A549 (cell line): ENCODE measurements at regions not wholly inside any gene's neighbourhood (a gene's known extent, or its start where the extent isn't known, plus 50 kb on each side); places are given as distances from the start of the nearest gene placed in this dataset.

Experiments
- BHLHE40 ChIP-seq: IDR thresholded peaks from 2 replicates; pipeline ENCODE4 v1.6.1; 2012; ENCODE audit warnings: low read depth, low read length, inconsistent platforms
- EP300 ChIP-seq, 2 experiments: fragments of >200 bp; sonication (Bioruptor Twin); formaldehyde crosslinking; IDR thresholded peaks; 2 replicates in 1 of 2; 3 replicates in 1 of 2; pipeline ENCODE4 v1.6.1; 2016 to 2017
- JUN ChIP-seq, 2 experiments: fragments of >200 bp; sonication (Bioruptor Twin); formaldehyde crosslinking; IDR thresholded peaks; 2 replicates in 1 of 2; 3 replicates in 1 of 2; pipeline ENCODE4 v1.6.1; 2016 to 2017
- MYC ChIP-seq: IDR thresholded peaks from 2 replicates; pipeline ENCODE4 v1.6.1; 2012; ENCODE audit warnings: mild to moderate bottlenecking, inconsistent platforms, low read length, improper control_type of control experiment, borderline replicate concordance
- POLR2A ChIP-seq: IDR thresholded peaks from 2 replicates; pipeline ENCODE4 v1.6.1; 2012; ENCODE audit warnings: mild to moderate bottlenecking, low read length
- RAD21 ChIP-seq, 2 experiments: fragments of >200 bp in 1 of 2; sonication (Bioruptor Twin) in 1 of 2; formaldehyde crosslinking in 1 of 2; IDR thresholded peaks in 1 of 2; conservative IDR thresholded peaks in 1 of 2; 2 replicates in 1 of 2; 3 replicates in 1 of 2; pipeline ENCODE4 v1.6.1; 2012 to 2018; ENCODE audit warnings: inconsistent platforms in 1 of 2
- RFX5 ChIP-seq: fragments of 450-650 bp; IDR thresholded peaks from 2 replicates; pipeline ENCODE4 v1.7.1; 2014; ENCODE audit warnings: antibody characterized with exemption, mild to moderate bottlenecking, moderate library complexity
- TF ChIP-seq, protein P1 (sequence below): fragments of 150-350 bp; IDR thresholded peaks from 2 replicates; pipeline ENCODE4 v1.6.1; 2014; ENCODE audit warnings: low read depth, mild to moderate bottlenecking, low read length
- TF ChIP-seq, protein P2 (sequence below): fragments of >200 bp; sonication (Bioruptor Twin); formaldehyde crosslinking; IDR thresholded peaks from 3 replicates; pipeline ENCODE4 v1.5.1; 2016
- TF ChIP-seq, protein P3 (sequence below): fragments of 200-600 bp; sonication (generic); IDR thresholded peaks from 2 replicates; pipeline ENCODE4 v1.6.1; 2016; ENCODE audit warnings: antibody characterized with exemption, mild to moderate bottlenecking, moderate library complexity

DNA sequence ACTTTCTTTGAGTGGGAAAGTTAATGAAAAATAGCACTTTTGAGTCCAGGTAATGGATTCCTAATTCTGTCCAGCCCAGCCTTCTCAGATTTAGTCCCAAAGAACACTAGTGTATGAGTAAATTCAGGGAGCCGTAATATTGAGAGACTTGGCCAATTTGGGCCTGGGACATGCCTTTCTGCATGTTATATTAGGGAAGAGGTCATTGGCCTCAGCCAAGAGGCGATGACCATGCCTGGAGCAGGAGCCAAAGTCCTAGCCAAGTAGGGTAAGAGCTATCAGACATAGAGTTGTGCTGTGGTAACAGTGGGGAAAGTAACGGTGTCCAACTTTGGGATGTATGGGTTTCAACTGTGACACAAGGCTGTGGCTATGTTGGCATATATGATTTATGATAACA, 336.5 kb upstream of the ZNF804A start:
- TF ChIP-seq, protein P1, sequence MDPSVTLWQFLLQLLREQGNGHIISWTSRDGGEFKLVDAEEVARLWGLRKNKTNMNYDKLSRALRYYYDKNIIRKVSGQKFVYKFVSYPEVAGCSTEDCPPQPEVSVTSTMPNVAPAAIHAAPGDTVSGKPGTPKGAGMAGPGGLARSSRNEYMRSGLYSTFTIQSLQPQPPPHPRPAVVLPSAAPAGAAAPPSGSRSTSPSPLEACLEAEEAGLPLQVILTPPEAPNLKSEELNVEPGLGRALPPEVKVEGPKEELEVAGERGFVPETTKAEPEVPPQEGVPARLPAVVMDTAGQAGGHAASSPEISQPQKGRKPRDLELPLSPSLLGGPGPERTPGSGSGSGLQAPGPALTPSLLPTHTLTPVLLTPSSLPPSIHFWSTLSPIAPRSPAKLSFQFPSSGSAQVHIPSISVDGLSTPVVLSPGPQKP, result no peak
- TF ChIP-seq JUN (IDR thresholded peaks at IDR 0.05), result no peak
- no peak for TF ChIP-seq RAD21 (conservative IDR thresholded peaks at IDR 0.05 in 1 of 2, IDR thresholded peaks at IDR 0.05 in 1 of 2)
- TF ChIP-seq POLR2A, result no peak
- TF ChIP-seq, protein P2, sequence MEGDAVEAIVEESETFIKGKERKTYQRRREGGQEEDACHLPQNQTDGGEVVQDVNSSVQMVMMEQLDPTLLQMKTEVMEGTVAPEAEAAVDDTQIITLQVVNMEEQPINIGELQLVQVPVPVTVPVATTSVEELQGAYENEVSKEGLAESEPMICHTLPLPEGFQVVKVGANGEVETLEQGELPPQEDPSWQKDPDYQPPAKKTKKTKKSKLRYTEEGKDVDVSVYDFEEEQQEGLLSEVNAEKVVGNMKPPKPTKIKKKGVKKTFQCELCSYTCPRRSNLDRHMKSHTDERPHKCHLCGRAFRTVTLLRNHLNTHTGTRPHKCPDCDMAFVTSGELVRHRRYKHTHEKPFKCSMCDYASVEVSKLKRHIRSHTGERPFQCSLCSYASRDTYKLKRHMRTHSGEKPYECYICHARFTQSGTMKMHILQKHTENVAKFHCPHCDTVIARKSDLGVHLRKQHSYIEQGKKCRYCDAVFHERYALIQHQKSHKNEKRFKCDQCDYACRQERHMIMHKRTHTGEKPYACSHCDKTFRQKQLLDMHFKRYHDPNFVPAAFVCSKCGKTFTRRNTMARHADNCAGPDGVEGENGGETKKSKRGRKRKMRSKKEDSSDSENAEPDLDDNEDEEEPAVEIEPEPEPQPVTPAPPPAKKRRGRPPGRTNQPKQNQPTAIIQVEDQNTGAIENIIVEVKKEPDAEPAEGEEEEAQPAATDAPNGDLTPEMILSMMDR, result no peak
- no peak for TF ChIP-seq EP300 (IDR thresholded peaks at IDR 0.05)
- TF ChIP-seq, protein P3, sequence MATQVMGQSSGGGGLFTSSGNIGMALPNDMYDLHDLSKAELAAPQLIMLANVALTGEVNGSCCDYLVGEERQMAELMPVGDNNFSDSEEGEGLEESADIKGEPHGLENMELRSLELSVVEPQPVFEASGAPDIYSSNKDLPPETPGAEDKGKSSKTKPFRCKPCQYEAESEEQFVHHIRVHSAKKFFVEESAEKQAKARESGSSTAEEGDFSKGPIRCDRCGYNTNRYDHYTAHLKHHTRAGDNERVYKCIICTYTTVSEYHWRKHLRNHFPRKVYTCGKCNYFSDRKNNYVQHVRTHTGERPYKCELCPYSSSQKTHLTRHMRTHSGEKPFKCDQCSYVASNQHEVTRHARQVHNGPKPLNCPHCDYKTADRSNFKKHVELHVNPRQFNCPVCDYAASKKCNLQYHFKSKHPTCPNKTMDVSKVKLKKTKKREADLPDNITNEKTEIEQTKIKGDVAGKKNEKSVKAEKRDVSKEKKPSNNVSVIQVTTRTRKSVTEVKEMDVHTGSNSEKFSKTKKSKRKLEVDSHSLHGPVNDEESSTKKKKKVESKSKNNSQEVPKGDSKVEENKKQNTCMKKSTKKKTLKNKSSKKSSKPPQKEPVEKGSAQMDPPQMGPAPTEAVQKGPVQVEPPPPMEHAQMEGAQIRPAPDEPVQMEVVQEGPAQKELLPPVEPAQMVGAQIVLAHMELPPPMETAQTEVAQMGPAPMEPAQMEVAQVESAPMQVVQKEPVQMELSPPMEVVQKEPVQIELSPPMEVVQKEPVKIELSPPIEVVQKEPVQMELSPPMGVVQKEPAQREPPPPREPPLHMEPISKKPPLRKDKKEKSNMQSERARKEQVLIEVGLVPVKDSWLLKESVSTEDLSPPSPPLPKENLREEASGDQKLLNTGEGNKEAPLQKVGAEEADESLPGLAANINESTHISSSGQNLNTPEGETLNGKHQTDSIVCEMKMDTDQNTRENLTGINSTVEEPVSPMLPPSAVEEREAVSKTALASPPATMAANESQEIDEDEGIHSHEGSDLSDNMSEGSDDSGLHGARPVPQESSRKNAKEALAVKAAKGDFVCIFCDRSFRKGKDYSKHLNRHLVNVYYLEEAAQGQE, result no peak
- TF ChIP-seq MYC, result no peak
- no peak for TF ChIP-seq BHLHE40
- no peak for TF ChIP-seq RFX5
